GM18517 (cell line): ENCODE measurements at regions not wholly inside any gene's neighbourhood (a gene's known extent, or its start where the extent isn't known, plus 50 kb on each side); places are given as distances from the start of the nearest gene placed in this dataset.
"Not testable (repeated sequence)": the region's sequence is repeated elsewhere in the genome, so short reads cannot be mapped to it uniquely, and the experiment has no call there.

Source experiments
- ATAC-seq: cut with Tn5 transposase; IDR thresholded peaks from one replicate; pipeline ENCODE4 v1.9.1; 2021; ENCODE audit warnings: mild to moderate bottlenecking, moderate library complexity; ENCODE audit not compliant: unreplicated experiment

- ATAC-seq = no peak
Measured at GRCh38 chr2:176891105-176891504, 321.5 kb upstream of the HNRNPA3 start.

- ATAC-seq = no peak
Measured at GRCh38 chr2:176891857-176892256, 320.7 kb upstream of the HNRNPA3 start.

GRCh38 chr2:176892676-176893226 is 319.8 kb upstream of the HNRNPA3 start:
- ATAC-seq = no peak

- ATAC-seq = no peak
Measured at GRCh38 chr2:176895158-176895557, 317.4 kb upstream of the HNRNPA3 start.

- ATAC-seq = no peak
Measured at GRCh38 chr2:176902454-176902853, 310.1 kb upstream of the HNRNPA3 start.

GRCh38 chr2:176904053-176904452 is 308.5 kb upstream of the HNRNPA3 start:
- ATAC-seq = not testable (repeated sequence)

- ATAC-seq = no peak
Measured at GRCh38 chr2:176907341-176907740, 305.3 kb upstream of the HNRNPA3 start.

GRCh38 chr2:176910828-176911227 is 301.8 kb upstream of the HNRNPA3 start:
- no peak for ATAC-seq

- ATAC-seq = no peak
Measured at GRCh38 chr2:176913955-176914354, 298.6 kb upstream of the HNRNPA3 start.

GRCh38 chr2:176914371-176914770 is 298.2 kb upstream of the HNRNPA3 start:
- ATAC-seq = no peak

GRCh38 chr2:176922545-176922944 is 290.0 kb upstream of the HNRNPA3 start:
- not testable (repeated sequence) for ATAC-seq

- no peak for ATAC-seq
Measured at GRCh38 chr2:176923205-176923604, 289.4 kb upstream of the HNRNPA3 start.

- ATAC-seq = no peak
Measured at GRCh38 chr2:176924909-176925534, 287.6 kb upstream of the HNRNPA3 start.

GRCh38 chr2:176926453-176926852 is 286.1 kb upstream of the HNRNPA3 start:
- ATAC-seq = no peak

GRCh38 chr2:176929387-176929786 is 283.2 kb upstream of the HNRNPA3 start:
- ATAC-seq = not testable (repeated sequence)

- peak; percentile 99 for ATAC-seq
Measured at GRCh38 chr2:176931588-176932563, 280.7 kb upstream of the HNRNPA3 start.

- no peak for ATAC-seq
Measured at GRCh38 chr2:176934131-176934530, 278.5 kb upstream of the HNRNPA3 start.

GRCh38 chr2:176934869-176935415 is 277.7 kb upstream of the HNRNPA3 start:
- no peak for ATAC-seq

GRCh38 chr2:176935543-176936102 is 277.0 kb upstream of the HNRNPA3 start:
- no peak for ATAC-seq

- ATAC-seq = no peak
Measured at GRCh38 chr2:176936410-176936809, 276.2 kb upstream of the HNRNPA3 start.

- ATAC-seq = no peak
Measured at GRCh38 chr2:176944998-176945397, 267.6 kb upstream of the HNRNPA3 start.
